ENCODE measurements at regions not wholly inside any gene's neighbourhood (a gene's known extent, or its start where the extent isn't known, plus 50 kb on each side); places are given as distances from the start of the nearest gene placed in this dataset.

GRCh38 chr1:233834609-233835008, 69.9 kb upstream of the SLC35F3 start:
- TF ChIP-seq CTCF (IDR thresholded peaks at IDR 0.05): no peak
- no peak for TF ChIP-seq EP300 (IDR thresholded peaks at IDR 0.05)
- no peak for TF ChIP-seq POLR2AphosphoS5 (IDR thresholded peaks at IDR 0.05)

Data from stomach (tissue), 4 donors.